ENCODE measurements at regions not wholly inside any gene's neighbourhood (a gene's known extent, or its start where the extent isn't known, plus 50 kb on each side); places are given as distances from the start of the nearest gene placed in this dataset.
A peak's percentile ranks its signal among the peaks of the same experiment; 100 is the strongest.

GRCh38 chr2:196372811-196373664 lies 201.7 kb upstream of the STK17B start:
- peak; percentile 8 for DNase-seq (ENCODE audit: low read depth)
- no peak overlapping the region for H3K4me3 ChIP-seq (ENCODE audit: low read depth, low read length)
- no peak for TF ChIP-seq CTCF (IDR thresholded peaks at IDR 0.05; ENCODE audit: control insufficient read depth, extremely low read depth, insufficient read depth)

- TF ChIP-seq CTCF (IDR thresholded peaks at IDR 0.05; ENCODE audit: control insufficient read depth, extremely low read depth, insufficient read depth) = no peak
- DNase-seq (ENCODE audit: low read depth) = no peak
- H3K4me3 ChIP-seq (ENCODE audit: low read depth, low read length) = no peak overlapping the region
Observed at GRCh38 chr2:196376984-196377877, 205.9 kb upstream of the STK17B start.

- no peak for TF ChIP-seq CTCF (IDR thresholded peaks at IDR 0.05; ENCODE audit: control insufficient read depth, extremely low read depth, insufficient read depth)
- H3K4me3 ChIP-seq (ENCODE audit: low read depth, low read length) = no peak overlapping the region
- no peak for DNase-seq (ENCODE audit: low read depth)
Observed at GRCh38 chr2:196379600-196379999, 208.2 kb upstream of the STK17B start.

GRCh38 chr2:196380098-196380497 lies 208.7 kb upstream of the STK17B start:
- no peak for DNase-seq (ENCODE audit: low read depth)
- no peak overlapping the region for H3K4me3 ChIP-seq (ENCODE audit: low read depth, low read length)
- TF ChIP-seq CTCF (IDR thresholded peaks at IDR 0.05; ENCODE audit: control insufficient read depth, extremely low read depth, insufficient read depth) = no peak

- TF ChIP-seq CTCF (IDR thresholded peaks at IDR 0.05; ENCODE audit: control insufficient read depth, extremely low read depth, insufficient read depth) = no peak
- no peak overlapping the region for H3K4me3 ChIP-seq (ENCODE audit: low read depth, low read length)
- no peak for DNase-seq (ENCODE audit: low read depth)
Observed at GRCh38 chr2:196380575-196380974, 209.2 kb upstream of the STK17B start.

GRCh38 chr2:196381464-196381863 lies 210.1 kb upstream of the STK17B start:
- no peak for TF ChIP-seq CTCF (IDR thresholded peaks at IDR 0.05; ENCODE audit: control insufficient read depth, extremely low read depth, insufficient read depth)
- no peak for DNase-seq (ENCODE audit: low read depth)
- H3K4me3 ChIP-seq (ENCODE audit: low read depth, low read length) = no peak overlapping the region

Data from LNCaP clone FGC (cell line).